ENCODE measurements at regions not wholly inside any gene's neighbourhood (a gene's known extent, or its start where the extent isn't known, plus 50 kb on each side); places are given as distances from the start of the nearest gene placed in this dataset.
"Not testable (repeated sequence)": the region's sequence is repeated elsewhere in the genome, so short reads cannot be mapped to it uniquely, and the experiment has no call there.

- peak overlapping the region; percentile 14 for H3K27ac Mint-ChIP-seq
- peaks cover 5 to 16% of the 10 kb centered on the region in 2 donors for H3K27me3 Mint-ChIP-seq
- H3K4me1 Mint-ChIP-seq: no peaks in the 10 kb centered on the region
- H3K4me3 Mint-ChIP-seq: peak overlapping the region in 1 of 2 donors; percentile 58
- H3K36me3 Mint-ChIP-seq: peaks cover 5 to 7% of the 10 kb centered on the region in 2 donors
- ATAC-seq (replicated peaks): no peak
- no peak for DNase-seq
- H3K9me3 Mint-ChIP-seq: peaks cover 9% of the 10 kb centered on the region in 2 donors
Observed at GRCh38 chr17:26731005-26731921, 562.7 kb upstream of the WSB1 start.

DNA sequence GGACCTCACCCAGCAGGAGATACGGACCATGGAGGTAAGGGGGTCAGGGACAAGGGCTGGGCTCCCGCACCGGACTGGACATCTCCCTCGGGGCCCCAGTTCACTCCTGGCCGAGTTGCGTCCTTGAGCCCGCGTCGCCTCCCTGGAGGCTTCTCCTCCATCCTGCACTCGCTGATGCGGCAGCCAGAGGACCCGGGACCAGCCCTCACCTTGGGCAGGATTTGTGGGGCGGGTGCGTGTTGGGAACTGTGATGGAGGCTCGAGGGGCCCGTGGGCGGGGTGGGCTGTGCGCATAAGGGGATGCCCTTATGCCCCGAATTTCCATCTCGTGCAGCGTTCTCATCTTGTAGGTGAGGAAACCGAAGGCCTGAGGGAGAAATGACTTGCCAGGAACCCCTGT, 562.0 kb upstream of the WSB1 start:
- not testable (repeated sequence) for ATAC-seq (replicated peaks); DNase-seq; H3K4me1 Mint-ChIP-seq; H3K4me3 Mint-ChIP-seq; H3K36me3 Mint-ChIP-seq; H3K27ac Mint-ChIP-seq
- H3K9me3 Mint-ChIP-seq: peaks cover 9 to 11% of the 10 kb centered on the region in 2 donors
- peaks cover 5 to 16% of the 10 kb centered on the region in 2 donors for H3K27me3 Mint-ChIP-seq

- Mint-ChIP-seq H3K9me3 (peaks cover 19 to 20% of the 10 kb centered on the region in 2 donors), H3K27me3 (peaks cover 5 to 16% of the 10 kb centered on the region in 2 donors)
- ATAC-seq (replicated peaks); H3K4me1 Mint-ChIP-seq; H3K4me3 Mint-ChIP-seq; DNase-seq; H3K36me3 Mint-ChIP-seq; H3K27ac Mint-ChIP-seq: not testable (repeated sequence)
Observed at GRCh38 chr17:26734775-26735174, 559.1 kb upstream of the WSB1 start.

DNA sequence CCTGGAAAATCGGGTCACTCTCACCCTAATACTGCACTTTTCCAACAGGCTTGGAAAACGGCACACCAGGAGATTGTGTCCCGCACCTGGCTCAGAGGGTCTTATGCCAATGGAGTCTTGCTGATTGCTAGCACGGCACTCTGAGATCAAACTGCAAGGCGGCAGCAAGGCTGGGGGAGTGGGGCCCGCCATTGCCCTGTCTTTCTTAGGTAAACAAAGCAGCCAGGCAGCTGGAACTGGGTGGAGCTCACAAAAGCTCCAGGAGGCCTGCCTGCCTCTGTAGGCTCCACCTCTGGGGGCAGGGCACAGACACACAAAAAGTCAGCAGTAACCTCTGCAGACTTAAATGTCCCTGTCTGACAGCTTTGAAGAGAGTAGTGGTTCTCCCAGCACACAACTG, 557.9 kb upstream of the WSB1 start:
- not testable (repeated sequence) for H3K4me3 Mint-ChIP-seq; H3K27ac Mint-ChIP-seq; H3K4me1 Mint-ChIP-seq; ATAC-seq (replicated peaks); H3K36me3 Mint-ChIP-seq; DNase-seq
- peaks cover 5 to 16% of the 10 kb centered on the region in 2 donors for H3K27me3 Mint-ChIP-seq
- peaks cover 22 to 25% of the 10 kb centered on the region in 2 donors for H3K9me3 Mint-ChIP-seq

DNA sequence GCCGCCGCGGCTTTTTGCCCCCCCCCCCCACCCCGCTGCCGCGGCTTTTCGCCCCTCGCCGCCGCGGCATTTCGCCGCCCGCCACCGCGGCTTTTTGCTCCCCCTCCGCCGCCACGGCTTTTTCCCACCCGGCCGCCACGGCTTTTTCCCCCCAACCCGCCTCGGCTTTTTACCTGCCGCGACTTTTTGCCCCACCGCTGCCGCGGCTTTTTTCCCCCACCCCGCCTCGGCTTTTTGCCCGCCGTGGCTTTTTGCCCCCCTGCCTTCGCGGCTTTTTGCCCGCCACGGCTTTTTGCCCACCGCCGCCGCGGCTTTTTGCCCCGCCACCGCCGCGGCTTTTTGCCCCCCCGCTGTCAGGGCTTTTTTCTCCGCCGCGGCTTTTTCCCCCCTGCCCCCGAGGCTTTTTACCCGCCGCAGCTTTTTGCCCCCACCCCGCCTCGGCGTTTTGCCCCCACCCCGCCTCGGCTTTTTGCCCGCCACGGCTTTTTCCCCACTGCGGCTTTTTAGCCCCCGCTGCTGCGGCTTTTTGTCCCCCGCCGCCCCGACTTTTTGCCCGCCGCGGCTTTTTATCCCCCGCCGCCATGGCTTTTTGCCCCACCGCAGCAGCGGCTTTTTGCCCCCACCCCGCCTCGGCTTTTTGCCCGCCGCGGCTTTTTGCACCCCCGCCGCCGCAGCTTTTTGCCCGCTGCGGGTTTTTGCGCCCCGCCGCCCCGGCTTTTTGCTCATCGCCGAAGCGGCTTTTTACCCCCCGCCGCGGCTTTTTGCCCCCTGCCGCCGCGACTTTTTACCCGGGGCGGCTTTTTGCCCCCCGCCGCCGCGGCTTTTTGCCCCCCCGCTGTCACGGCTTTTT, 527.8 kb upstream of the WSB1 start:
- DNase-seq: no peak
- H3K4me3 Mint-ChIP-seq: no peak overlapping the region
- no peak for ATAC-seq (replicated peaks)

DNA sequence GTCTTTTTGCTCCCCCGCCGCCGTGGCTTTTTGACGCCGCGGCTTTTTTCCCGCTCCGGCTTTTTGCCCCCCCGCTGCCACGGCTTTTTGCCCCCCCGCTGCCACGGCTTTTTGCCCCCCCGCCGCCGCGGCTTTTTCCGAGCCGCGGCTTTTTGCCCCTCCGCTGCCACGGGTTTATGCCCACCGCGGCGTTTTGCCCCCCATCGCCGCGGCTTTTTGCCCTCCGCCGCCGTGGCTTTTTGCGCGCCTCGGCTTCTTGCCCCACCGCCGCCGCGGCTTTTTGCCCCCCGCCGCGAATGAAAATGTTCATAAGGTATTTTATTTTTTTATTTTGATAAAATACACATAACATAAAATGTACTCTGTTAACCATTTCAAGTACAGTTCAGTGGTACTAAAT, 527.2 kb upstream of the WSB1 start:
- H3K4me1 Mint-ChIP-seq: no peaks in the 10 kb centered on the region
- H3K36me3 Mint-ChIP-seq: peaks cover 3 to 4% of the 10 kb centered on the region in 2 donors
- no peak overlapping the region for H3K27ac Mint-ChIP-seq
- H3K4me3 Mint-ChIP-seq: no peak overlapping the region
- H3K9me3 Mint-ChIP-seq: peaks cover 4% of the 10 kb centered on the region in 2 donors
- DNase-seq: no peak
- peaks cover 4 to 10% of the 10 kb centered on the region in 2 donors for H3K27me3 Mint-ChIP-seq
- ATAC-seq (replicated peaks): no peak

More for the DNA sequence above, 527.8 kb upstream of the WSB1 start:
- Mint-ChIP-seq H3K27me3 (peaks cover 4 to 10% of the 10 kb centered on the region in 2 donors), H3K9me3 (peaks cover 4% of the 10 kb centered on the region in 2 donors), H3K27ac (no peak overlapping the region), H3K36me3 (peaks cover 3 to 4% of the 10 kb centered on the region in 2 donors), H3K4me1 (no peaks in the 10 kb centered on the region)

GRCh38 chr17:26773189-26774188, 520.4 kb upstream of the WSB1 start:
- DNase-seq (no peak), ATAC-seq (replicated peaks) (no peak)
- Mint-ChIP-seq H3K4me3 (no peak overlapping the region), H3K9me3 (peaks cover 4 to 10% of the 10 kb centered on the region in 2 donors), H3K27ac (no peak overlapping the region), H3K27me3 (no peaks in the 10 kb centered on the region), H3K4me1 (no peaks in the 10 kb centered on the region), H3K36me3 (peaks cover 0 to 7% of the 10 kb centered on the region in 2 donors)

- DNase-seq (no peak), ATAC-seq (replicated peaks) (no peak)
- Mint-ChIP-seq H3K27me3 (no peaks in the 10 kb centered on the region), H3K36me3 (peaks cover 0 to 7% of the 10 kb centered on the region in 2 donors), H3K4me3 (no peak overlapping the region), H3K4me1 (no peaks in the 10 kb centered on the region), H3K27ac (no peak overlapping the region), H3K9me3 (peaks cover 4 to 10% of the 10 kb centered on the region in 2 donors)
Observed at GRCh38 chr17:26774291-26775218, 519.4 kb upstream of the WSB1 start.

- Mint-ChIP-seq H3K4me3 (no peak overlapping the region), H3K9me3 (peaks cover 4 to 12% of the 10 kb centered on the region in 2 donors), H3K4me1 (no peaks in the 10 kb centered on the region), H3K36me3 (peaks cover 0 to 7% of the 10 kb centered on the region in 2 donors), H3K27me3 (no peaks in the 10 kb centered on the region), H3K27ac (peak overlapping the region; percentile 51)
- ATAC-seq (replicated peaks) (no peak), DNase-seq (no peak)
Observed at GRCh38 chr17:26775219-26775822, 518.6 kb upstream of the WSB1 start.

DNA sequence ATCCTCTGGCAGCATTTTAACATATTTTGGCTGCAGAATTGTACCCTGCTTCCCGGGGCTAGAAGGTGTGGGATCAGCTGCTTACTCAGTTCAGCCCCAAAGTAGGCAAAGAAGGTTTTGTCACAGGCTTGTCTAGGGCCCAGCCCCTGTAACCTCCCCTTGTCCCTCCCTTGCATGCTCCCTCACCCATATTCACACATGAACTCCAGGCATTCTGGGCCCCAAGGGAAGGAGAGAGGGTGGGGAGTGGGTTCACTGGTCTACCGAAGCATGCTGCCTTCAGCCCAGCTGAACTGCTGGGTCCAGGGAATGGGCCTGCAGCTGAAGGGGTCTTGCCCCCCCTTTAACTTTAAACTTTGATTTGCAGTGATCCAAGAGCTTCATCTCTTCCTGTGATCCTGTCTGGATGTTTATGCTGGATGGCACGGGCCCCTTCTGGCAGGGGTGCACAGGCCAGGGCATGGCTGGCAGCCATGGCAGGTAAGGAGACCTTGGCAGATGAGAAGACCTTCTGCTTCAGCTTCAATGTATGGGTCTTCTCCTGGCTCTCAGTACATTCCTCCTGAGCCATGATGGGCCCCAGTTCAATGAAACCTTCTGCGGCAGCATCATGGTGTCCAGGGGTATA, 513.6 kb upstream of the WSB1 start:
- H3K27ac Mint-ChIP-seq; H3K27me3 Mint-ChIP-seq; H3K36me3 Mint-ChIP-seq; H3K4me1 Mint-ChIP-seq; DNase-seq; H3K4me3 Mint-ChIP-seq; ATAC-seq (replicated peaks): not testable (repeated sequence)
- peaks cover 9 to 13% of the 10 kb centered on the region in 2 donors for H3K9me3 Mint-ChIP-seq

GRCh38 chr17:26782153-26782552, 511.8 kb upstream of the WSB1 start:
- H3K27ac Mint-ChIP-seq: no peak overlapping the region
- H3K36me3 Mint-ChIP-seq: no peaks in the 10 kb centered on the region
- DNase-seq: no peak
- peaks cover 5 to 9% of the 10 kb centered on the region in 2 donors for H3K9me3 Mint-ChIP-seq
- ATAC-seq (replicated peaks): no peak
- no peaks in the 10 kb centered on the region for H3K4me1 Mint-ChIP-seq
- H3K4me3 Mint-ChIP-seq: no peak overlapping the region
- no peaks in the 10 kb centered on the region for H3K27me3 Mint-ChIP-seq

DNA sequence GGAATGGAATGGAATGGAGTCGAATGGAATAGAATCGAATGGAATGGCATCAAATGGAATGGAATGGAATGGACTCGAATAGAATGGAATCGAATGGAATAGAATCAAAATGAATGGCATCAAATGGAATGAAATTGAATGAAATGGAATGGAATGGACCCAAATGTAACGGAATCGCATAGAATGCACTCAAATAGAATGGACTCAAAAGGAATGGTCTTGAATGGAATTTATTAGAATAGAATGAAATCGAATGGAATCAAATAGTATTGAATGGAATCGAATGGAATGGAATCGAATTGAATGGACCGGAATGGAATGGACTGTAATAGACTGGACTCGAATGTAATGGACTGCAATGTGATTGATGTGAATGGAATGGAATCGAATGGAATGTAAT, 501.4 kb upstream of the WSB1 start:
- H3K4me1 Mint-ChIP-seq: no peaks in the 10 kb centered on the region
- H3K27me3 Mint-ChIP-seq: no peaks in the 10 kb centered on the region
- no peak for DNase-seq
- H3K36me3 Mint-ChIP-seq: no peaks in the 10 kb centered on the region
- ATAC-seq (replicated peaks): no peak
- no peak overlapping the region for H3K27ac Mint-ChIP-seq
- H3K9me3 Mint-ChIP-seq: no peaks in the 10 kb centered on the region
- no peak overlapping the region for H3K4me3 Mint-ChIP-seq

All from stimulated activated naive B cell treated with anti-CD40 and anti-IgM and Interleukin-4, amounts not matched to agents 10 μg/mL and 1 μg/mL and 100 μg/mL, for 72 hours (primary cell).